ENCODE measurements at regions not wholly inside any gene's neighbourhood (a gene's known extent, or its start where the extent isn't known, plus 50 kb on each side); places are given as distances from the start of the nearest gene placed in this dataset.

- DNase-seq (ENCODE audit: low spot score) = no peak
These were observed 118.5 kb upstream of the ADCY1 start for GRCh38 chr7:45455662-45456061.

GRCh38 chr7:45456105-45456504, 118.1 kb upstream of the ADCY1 start:
- no peak for DNase-seq (ENCODE audit: low spot score)

GRCh38 chr7:45456747-45457524, 117.2 kb upstream of the ADCY1 start:
- no peak for DNase-seq (ENCODE audit: low spot score)

- DNase-seq (ENCODE audit: low spot score) = no peak
These were observed 116.6 kb upstream of the ADCY1 start for GRCh38 chr7:45457591-45457990.

DNA sequence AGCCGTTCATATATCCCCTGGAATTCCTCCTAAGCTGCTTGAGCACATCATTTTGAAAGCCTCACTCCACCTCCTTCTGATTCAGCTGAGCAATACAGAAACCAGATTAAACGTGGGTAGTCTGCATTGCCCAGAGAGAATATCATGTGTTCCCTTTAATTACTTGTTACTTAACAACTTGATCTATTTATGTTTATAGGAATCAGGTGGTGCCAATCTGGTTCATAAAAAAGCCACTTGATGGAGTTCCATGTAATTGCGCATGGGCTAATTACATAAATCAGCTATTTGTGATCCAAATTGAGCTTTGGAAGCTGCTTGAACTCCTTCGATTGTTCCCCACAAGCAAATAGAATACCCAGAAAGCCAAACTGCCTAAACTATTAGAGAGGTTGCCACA, 114.7 kb upstream of the ADCY1 start:
- no peak for DNase-seq (ENCODE audit: low spot score)

DNA sequence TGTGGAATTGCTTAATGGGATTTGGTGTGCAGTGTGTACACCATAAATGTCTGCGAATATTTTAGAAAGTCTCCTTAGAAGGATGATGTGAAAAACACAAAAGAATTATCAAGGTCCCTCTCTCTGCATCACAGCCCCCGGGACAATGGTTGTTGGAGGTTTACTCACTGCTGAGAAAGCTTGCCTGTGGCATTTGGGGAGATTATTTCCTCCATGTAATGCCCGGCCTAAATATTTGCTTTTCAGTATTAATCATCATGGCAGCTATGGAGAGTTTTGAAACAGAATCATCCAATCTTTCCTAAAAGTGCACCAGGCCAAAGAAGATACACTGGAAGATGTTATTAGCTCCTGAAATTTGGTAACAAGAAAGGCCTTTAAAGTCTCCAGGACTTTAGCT, 113.8 kb upstream of the ADCY1 start:
- DNase-seq (ENCODE audit: low spot score) = no peak

GRCh38 chr7:45461026-45461425, 113.1 kb upstream of the ADCY1 start:
- DNase-seq (ENCODE audit: low spot score) = no peak

GRCh38 chr7:45469103-45469502, 105.1 kb upstream of the ADCY1 start:
- DNase-seq (ENCODE audit: low spot score) = peak; percentile 6

DNA sequence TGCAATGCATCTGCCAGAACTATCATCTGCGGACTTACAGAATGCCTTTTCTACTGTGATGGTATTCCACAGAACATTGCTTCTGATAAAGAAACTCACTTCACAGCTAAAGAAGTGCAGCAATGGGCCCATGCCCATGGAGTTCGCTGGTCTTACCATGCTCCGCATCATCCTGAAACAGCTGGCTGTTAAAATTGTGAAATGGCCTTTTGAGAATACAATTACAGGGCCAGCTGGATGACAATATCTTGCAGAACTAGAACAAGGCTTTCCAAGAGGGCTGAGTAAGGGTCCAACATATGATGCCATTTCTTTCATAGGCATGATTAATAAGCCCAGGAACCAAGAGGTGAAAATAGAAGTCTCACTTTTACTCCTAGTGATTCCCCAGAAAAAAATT, 104.1 kb upstream of the ADCY1 start:
- DNase-seq (ENCODE audit: low spot score) = no peak

DNA sequence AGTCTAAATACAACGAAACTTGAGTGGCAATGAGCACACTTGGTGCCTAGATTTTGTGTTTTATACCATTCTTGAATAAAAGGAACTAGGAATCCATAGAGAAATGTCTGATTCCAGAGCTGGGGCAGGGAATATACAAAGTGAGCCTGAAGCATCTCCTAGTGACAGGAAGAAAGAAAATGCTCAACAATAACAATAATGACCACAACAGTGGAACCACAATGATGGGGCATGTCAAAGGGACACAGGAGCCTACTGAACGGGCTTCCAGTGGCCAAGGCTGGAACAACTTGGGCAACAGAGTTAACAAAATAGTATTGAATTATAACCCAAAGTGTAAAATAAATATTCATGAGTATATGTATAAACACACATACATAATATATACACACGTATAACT, 94.4 kb upstream of the ADCY1 start:
- DNase-seq (ENCODE audit: low spot score) = no peak

GRCh38 chr7:45482451-45482850, 91.7 kb upstream of the ADCY1 start:
- no peak for DNase-seq (ENCODE audit: low spot score)

DNA sequence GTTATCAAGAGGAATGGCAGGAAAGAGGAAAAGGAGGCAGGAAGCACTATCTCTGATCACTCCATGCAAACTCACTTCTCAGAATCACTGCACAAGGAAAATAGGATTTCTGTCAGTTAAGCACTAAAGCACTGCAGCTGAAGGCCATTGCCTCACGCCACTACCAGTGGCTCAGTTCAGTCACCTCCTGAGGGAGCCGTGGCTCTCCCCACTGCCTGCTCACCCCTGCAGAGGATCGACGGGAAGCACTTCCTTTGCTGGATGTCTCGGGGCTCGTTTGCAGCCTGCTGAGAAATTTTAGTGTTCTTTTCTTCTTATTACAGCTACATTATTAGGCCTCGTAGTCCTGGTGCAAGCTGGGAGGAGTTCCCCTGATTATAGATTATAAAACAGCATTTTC, 90.1 kb upstream of the ADCY1 start:
- DNase-seq (ENCODE audit: low spot score) = no peak

DNA sequence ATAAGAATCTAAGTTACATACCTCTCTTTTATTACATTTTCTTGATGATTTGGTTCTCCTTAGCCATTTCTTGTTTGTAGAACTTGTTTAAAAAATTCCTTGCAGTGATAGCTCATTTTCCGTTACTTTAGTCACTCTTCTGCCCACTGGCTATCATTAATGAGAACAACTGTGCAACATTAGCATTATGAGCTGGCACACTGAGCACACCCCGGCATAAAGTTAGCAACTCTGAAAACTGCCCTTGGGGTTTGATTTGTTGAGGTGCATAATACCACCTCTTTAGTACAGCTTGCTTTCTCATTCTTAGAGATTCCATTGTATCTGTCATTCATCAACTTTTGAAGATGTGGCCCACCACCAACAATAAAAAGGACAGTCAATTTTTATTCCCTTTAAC, 87.6 kb upstream of the ADCY1 start:
- no peak for DNase-seq (ENCODE audit: low spot score)

DNA sequence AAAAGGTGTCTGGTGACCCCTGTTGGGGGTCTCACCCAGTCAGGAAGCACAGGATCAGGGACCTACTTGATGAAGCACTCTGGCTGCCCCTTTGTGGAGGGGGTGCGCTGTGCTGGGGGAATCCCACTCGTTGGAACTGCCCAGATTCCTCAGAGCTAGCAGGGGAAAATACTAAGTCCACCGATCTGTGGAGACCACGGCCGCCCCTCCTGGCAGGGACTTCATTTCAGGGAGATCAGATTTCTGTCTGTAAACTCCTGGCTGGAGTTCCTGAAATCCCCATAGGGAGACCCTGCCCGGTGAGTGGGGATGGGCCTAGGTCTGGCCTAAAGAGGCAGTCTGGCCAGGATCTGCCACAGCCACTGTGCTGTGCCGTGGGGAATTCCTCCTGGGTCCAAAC, 79.3 kb upstream of the ADCY1 start:
- no peak for DNase-seq (ENCODE audit: low spot score)

DNA sequence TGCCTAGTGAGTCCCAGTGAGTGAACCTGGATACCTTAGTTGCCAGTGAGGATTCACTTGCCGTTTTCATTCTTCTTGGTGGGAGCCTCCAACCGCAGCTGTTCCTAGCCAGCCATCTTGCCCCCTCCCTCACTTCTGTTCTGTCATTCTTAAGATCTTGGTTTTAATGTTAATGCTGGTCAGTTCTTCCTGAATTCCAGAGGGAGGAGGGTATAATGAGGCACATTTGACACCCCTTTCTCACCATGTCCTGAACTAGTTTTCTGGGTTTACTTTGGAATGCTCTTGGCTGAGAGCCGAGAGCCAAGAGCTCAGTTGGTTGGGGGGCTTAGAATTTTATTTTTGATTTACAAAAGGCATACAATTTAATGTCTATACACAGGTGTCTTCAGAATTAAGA, 78.5 kb upstream of the ADCY1 start:
- no peak for DNase-seq (ENCODE audit: low spot score)

GRCh38 chr7:45500257-45500656, 73.9 kb upstream of the ADCY1 start:
- no peak for DNase-seq (ENCODE audit: low spot score)

GRCh38 chr7:45501791-45502190, 72.4 kb upstream of the ADCY1 start:
- no peak for DNase-seq (ENCODE audit: low spot score)

- no peak for DNase-seq (ENCODE audit: low spot score)
These were observed 68.1 kb upstream of the ADCY1 start for GRCh38 chr7:45506059-45506458.

- no peak for DNase-seq (ENCODE audit: low spot score)
These were observed 64.9 kb upstream of the ADCY1 start for GRCh38 chr7:45509222-45509621.

DNA sequence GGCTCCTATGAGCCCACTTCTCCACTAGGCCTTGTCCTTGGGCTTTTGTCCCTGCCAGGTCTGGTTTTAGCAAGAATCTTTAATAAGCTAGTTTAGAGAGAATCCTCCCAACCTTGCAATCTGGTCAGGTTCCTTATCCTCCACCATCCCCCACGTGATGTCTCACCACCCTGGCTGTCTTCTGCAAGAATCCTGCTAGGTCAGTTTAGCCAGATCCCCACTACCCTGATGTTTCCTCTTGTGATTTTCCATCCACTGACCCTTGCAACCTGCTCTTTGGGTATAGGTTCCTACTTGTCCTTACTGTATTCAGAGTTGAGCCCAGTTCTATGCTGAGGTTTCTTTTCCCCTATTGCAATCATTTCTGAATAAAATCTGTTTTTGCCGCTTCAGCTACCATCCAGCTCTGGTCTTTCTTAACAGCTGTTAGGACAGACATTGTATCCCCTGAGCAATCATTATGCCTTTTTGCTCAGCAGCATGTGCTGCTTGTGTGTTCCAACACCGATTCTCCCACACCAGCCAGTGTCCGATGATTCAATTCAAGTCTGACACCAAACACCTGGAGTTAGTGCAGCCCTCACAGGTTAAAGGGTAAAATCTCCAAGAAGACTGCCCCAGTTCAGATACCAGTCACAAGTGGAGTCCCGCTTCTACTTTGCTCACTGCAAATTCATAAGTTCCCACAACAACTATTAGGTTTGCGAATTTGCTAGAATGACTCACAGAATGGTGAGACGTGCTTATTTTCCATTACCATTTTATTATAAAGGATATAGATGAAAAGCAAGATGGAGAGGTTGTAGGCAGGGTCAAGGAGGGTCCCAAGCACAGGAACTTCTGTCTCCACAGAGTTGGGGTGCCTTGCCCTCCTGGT, 62.2 kb upstream of the ADCY1 start:
- DNase-seq (ENCODE audit: low spot score) = no peak

- no peak for DNase-seq (ENCODE audit: low spot score)
These were observed 59.2 kb upstream of the ADCY1 start for GRCh38 chr7:45514944-45515343.

DNA sequence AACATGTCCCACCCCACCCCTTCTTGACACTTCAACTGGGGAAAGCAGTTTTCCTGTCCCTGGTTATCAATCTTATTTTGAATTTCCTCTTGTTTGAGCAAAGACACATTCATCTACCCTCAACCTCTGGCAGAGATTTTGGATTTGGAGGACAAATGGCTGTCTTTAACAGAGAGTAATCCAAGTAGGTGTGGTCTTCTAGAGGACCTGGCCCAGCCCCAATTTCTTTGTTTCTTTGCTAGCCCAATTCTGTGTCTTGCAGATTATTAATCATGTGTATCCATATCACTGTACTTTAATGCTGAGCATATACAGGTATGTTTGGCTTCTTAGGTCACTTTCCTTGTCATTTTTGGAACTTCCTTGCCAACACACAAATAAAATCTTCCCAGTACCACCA, 58.8 kb upstream of the ADCY1 start:
- no peak for DNase-seq (ENCODE audit: low spot score)

Data from kidney capillary endothelial cell (primary cell).